Gastroesophageal sphincter (tissue), 4 donors: ENCODE measurements at regions not wholly inside any gene's neighbourhood (a gene's known extent, or its start where the extent isn't known, plus 50 kb on each side); places are given as distances from the start of the nearest gene placed in this dataset.

Experiments used
- ATAC-seq: fragments of 150-250 bp; one replicate; pipeline ENCODE4 v1.9.1; 2016; ENCODE audit warnings: mild to moderate bottlenecking, moderate library complexity
- H3K27ac ChIP-seq, 4 donors: fragments of 200-600 bp; sonication (generic) in 3 of 4; 1 replicate in 3 of 4; 2 replicates in 1 of 4; pipeline ENCODE4 v1.5.1; 2016 to 2019
- H3K27me3 ChIP-seq: fragments of 200-600 bp; sonication (generic); one replicate; pipeline ENCODE4 v1.5.1; 2019
- H3K36me3 ChIP-seq, 2 donors: fragments of 200-600 bp; sonication (generic); one replicate each; pipeline ENCODE4 v1.5.1; 2019; ENCODE audit warnings: control low read depth in 1 of 2
- H3K4me1 ChIP-seq, 3 donors: fragments of 200-600 bp; sonication (generic); 1 replicate in 2 of 3; 2 replicates in 1 of 3; pipeline ENCODE4 v1.5.1; 2016 to 2019; ENCODE audit warnings: control low read depth in 2 of 3
- H3K4me3 ChIP-seq, 2 donors: fragments of 200-600 bp; sonication (generic); one replicate each; pipeline ENCODE4 v1.5.1; 2019; ENCODE audit warnings: mild to moderate bottlenecking in 1 of 2, moderate library complexity in 1 of 2
- H3K9me3 ChIP-seq, 3 donors: fragments of 200-600 bp; sonication (generic); one replicate each; pipeline ENCODE4 v1.5.1; 2017 to 2019; ENCODE audit warnings: control low read depth in 2 of 3
- EP300 ChIP-seq: sonication (generic); formaldehyde crosslinking; IDR thresholded peaks from one replicate; pipeline ENCODE4 v1.6.1; 2017; ENCODE audit warnings: antibody characterized with exemption, mild to moderate bottlenecking
- POLR2A ChIP-seq, 2 donors: fragments of 450-650 bp; IDR thresholded peaks; one replicate each; pipeline ENCODE4 v1.6.1; 2017; ENCODE audit warnings: antibody characterized with exemption in 2 of 2, mild to moderate bottlenecking in 2 of 2, moderate library complexity in 1 of 2
- POLR2AphosphoS5 ChIP-seq: sonication (generic); formaldehyde crosslinking; IDR thresholded peaks from one replicate; pipeline ENCODE4 v1.6.1; 2017; ENCODE audit warnings: antibody characterized with exemption
- WGBS, 2 donors: methylation state at CpG; one replicate each; pipeline ENCODE4 v1.1.5; 2018; ENCODE audit warnings: low coverage in 1 of 2; 5-methylcytosine and 5-hydroxymethylcytosine counted together
- TF ChIP-seq, protein P1 (sequence below), 4 experiments: fragments of 200-600 bp in 2 of 4; fragments of 450-650 bp in 2 of 4; sonication (generic) in 1 of 4; IDR thresholded peaks; one replicate each; pipeline ENCODE4 v1.5.1; 2017 to 2019; ENCODE audit warnings: antibody characterized with exemption in 4 of 4, mild to moderate bottlenecking in 2 of 4, moderate library complexity in 2 of 4

DNA sequence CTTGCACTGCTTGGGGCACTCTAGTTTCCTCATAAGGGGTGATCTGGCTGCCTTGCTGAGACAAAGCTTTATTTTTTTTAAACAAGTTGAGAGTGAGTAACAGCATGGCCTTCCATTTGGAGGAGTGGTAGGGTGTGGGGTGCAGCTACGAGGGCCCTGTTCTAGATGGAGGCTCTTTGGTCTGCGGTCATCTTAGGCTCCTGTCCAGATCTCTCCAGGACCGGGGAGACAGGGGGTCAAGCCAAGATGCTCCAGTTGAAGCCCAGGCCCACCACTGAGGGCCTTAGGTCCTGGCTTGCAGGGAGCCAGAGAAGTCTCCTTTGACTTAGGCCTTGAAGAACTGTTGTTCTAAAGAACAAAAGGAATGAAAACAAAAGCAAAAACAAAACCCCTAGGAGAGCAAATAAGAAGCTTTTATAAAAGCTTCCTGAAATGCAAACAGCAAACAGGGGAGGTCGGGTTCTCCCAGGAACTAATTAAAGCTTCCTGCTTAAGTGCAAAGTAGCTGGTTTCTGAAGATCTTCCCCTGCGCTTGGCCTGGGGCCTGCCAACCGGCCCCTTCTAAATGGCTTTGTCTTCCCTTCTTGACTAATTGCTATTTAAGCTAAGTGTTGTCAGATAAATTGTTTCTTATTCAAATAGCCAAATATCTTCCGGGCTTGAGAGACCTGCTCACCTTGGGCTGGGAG lies 259.2 kb downstream of the GLRX3 start:
- 60 to 76% methylated on average over 4 to 6 of the region's 7 CpGs for WGBS, 2 donors
- TF ChIP-seq POLR2AphosphoS5 (no peak), POLR2A (IDR thresholded peaks at IDR 0.05) (no peak), EP300 (no peak)
- TF ChIP-seq, protein P1, sequence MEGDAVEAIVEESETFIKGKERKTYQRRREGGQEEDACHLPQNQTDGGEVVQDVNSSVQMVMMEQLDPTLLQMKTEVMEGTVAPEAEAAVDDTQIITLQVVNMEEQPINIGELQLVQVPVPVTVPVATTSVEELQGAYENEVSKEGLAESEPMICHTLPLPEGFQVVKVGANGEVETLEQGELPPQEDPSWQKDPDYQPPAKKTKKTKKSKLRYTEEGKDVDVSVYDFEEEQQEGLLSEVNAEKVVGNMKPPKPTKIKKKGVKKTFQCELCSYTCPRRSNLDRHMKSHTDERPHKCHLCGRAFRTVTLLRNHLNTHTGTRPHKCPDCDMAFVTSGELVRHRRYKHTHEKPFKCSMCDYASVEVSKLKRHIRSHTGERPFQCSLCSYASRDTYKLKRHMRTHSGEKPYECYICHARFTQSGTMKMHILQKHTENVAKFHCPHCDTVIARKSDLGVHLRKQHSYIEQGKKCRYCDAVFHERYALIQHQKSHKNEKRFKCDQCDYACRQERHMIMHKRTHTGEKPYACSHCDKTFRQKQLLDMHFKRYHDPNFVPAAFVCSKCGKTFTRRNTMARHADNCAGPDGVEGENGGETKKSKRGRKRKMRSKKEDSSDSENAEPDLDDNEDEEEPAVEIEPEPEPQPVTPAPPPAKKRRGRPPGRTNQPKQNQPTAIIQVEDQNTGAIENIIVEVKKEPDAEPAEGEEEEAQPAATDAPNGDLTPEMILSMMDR (IDR thresholded peaks at IDR 0.05), result no peak

DNA sequence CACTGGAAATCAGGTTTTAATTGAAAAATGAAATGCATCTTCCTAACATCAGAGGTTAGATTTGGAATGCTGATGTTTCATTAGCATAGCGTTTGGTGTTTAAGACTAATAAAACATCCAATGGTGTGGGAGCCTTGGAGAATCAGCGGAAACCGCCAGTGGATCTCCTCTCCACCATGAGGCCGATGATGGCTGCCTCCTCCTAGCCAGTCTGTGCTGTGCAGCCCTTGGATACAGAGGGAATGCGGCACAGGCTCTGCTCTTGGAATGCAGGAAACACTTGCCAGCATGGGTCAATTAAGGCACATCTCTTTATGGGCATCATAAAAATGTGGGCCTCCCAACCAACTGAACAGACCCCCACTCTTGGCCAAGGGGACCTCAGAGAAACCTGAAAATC lies 259.9 kb downstream of the GLRX3 start:
- TF ChIP-seq, protein P1 (IDR thresholded peaks at IDR 0.05), result no peak
- TF ChIP-seq POLR2AphosphoS5 (no peak), POLR2A (IDR thresholded peaks at IDR 0.05) (no peak), EP300 (no peak)
- Histone ChIP-seq H3K36me3 (no peaks in the 10 kb centered on the region), H3K4me1 (no peaks in the 10 kb centered on the region), H3K27me3 (peaks cover 7% of the 10 kb centered on the region), H3K27ac (no peak overlapping the region), H3K4me3 (no peak overlapping the region), H3K9me3 (peaks cover 0 to 47% (median 0%) of the 10 kb centered on the region in 3 donors)
- ATAC-seq, result no peak
- 89 to 98% methylated on average over 4 to 5 of the region's 5 CpGs for WGBS, 2 donors

More for the DNA sequence above, 259.2 kb downstream of the GLRX3 start:
- Histone ChIP-seq H3K27me3 (peaks cover 4% of the 10 kb centered on the region), H3K27ac (no peak overlapping the region), H3K36me3 (no peaks in the 10 kb centered on the region), H3K9me3 (peaks cover 0 to 52% (median 0%) of the 10 kb centered on the region in 3 donors), H3K4me1 (no peaks in the 10 kb centered on the region), H3K4me3 (no peak overlapping the region)
- no peak for ATAC-seq

DNA sequence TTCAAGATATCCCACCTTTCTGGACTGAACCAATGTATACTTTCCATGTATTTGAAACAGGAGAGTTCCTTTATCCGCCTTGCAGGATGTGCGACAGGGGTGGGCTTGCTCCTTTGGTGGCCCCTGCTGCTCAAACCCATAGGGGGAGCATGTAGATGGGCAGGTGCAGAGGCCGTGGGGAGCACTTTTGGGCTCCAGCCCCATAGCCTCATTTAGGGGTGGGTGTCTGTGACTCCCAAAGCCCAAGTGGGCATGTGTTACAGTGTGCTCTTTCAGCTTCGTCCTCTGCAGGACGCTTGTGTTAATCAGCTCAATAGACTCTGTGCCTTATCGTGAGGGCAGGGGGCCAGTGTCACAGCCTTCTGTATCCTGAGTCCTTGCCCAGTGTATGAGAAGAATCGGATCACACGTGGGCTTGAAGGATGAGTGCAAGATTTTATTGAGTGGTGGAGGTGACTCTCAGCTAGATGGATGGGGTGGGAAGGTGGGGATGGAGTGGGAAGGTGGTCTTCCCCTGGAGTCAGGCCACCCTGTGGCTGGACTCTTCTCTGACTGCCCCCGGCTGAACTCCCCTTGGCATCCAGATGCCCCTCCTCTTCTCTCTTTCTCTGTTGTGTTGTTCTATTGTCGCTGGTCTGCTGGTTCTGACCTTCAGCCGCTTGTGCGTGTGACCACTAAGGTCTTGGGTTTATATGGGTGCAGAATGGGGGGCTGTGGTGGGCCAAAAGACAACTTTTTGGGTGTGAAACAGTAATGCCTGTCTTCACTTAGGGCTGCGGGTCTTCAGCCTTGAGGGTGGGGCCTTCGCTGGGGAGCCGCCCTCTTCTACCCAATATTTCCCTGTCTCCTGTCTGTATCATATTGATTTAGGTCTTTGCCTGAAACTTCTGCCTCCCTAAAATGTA lies 262.2 kb downstream of the GLRX3 start:
- Histone ChIP-seq H3K4me3 (no peak overlapping the region), H3K9me3 (peaks cover 0 to 37% (median 0%) of the 10 kb centered on the region in 3 donors), H3K27ac (no peak overlapping the region), H3K4me1 (no peaks in the 10 kb centered on the region), H3K27me3 (peaks cover 4% of the 10 kb centered on the region), H3K36me3 (no peaks in the 10 kb centered on the region)
- no peak for TF ChIP-seq POLR2AphosphoS5
- TF ChIP-seq EP300, result no peak
- TF ChIP-seq, protein P1 (IDR thresholded peaks at IDR 0.05), result no peak
- no peak for TF ChIP-seq POLR2A (IDR thresholded peaks at IDR 0.05)
- no peak for ATAC-seq
- 82 to 84% methylated on average over 7 to 8 of the region's 15 CpGs for WGBS, 2 donors

DNA sequence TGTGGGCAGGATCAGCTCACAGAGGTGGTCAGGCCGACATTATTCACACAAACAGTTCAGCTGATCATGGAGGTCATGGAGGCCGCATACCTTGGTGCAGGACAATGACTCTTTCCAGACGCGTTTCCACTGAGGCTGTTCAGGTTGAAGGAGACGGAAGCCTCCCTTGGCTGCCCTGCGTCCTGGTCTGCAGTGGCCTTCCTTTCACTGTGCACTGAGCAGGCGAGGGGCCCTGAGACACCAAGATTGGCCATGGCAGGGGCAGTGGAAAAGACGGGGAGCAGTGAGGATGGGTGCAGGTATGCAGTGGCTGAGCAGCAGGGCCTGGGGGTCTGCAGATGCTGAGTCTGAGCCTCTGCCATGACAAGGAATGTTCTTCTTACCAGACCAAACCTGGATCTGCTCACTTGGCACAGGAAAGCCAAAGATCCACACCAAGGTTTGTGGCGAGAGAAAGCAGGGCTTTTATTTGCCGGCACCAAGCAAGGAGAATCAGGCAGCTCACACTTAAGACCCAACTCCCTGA lies 263.3 kb downstream of the GLRX3 start:
- TF ChIP-seq POLR2A (IDR thresholded peaks at IDR 0.05) (no peak), POLR2AphosphoS5 (no peak), EP300 (no peak)
- TF ChIP-seq, protein P1 (IDR thresholded peaks at IDR 0.05), result no peak
- Histone ChIP-seq H3K36me3 (no peaks in the 10 kb centered on the region), H3K4me3 (no peak overlapping the region), H3K9me3 (peaks cover 0 to 28% (median 0%) of the 10 kb centered on the region in 3 donors), H3K27me3 (peaks cover 4% of the 10 kb centered on the region), H3K27ac (no peak overlapping the region), H3K4me1 (no peaks in the 10 kb centered on the region)
- WGBS, 2 donors, result 62 to 94% methylated on average over 2 of the region's 10 CpGs
- no peak for ATAC-seq
